NCI-H748 (cell line): ENCODE measurements at regions not wholly inside any gene's neighbourhood (a gene's known extent, or its start where the extent isn't known, plus 50 kb on each side); places are given as distances from the start of the nearest gene placed in this dataset.

Experiments used
- DNase-seq: peaks from one replicate; lab custom pipeline; 2025; ENCODE audit not compliant: unreplicated experiment; lab: John Stamatoyannopoulos, UW

GRCh38 chr6:6518631-6519427 lies 69.7 kb upstream of the LY86 start:
- peak; percentile 28 for DNase-seq

DNA sequence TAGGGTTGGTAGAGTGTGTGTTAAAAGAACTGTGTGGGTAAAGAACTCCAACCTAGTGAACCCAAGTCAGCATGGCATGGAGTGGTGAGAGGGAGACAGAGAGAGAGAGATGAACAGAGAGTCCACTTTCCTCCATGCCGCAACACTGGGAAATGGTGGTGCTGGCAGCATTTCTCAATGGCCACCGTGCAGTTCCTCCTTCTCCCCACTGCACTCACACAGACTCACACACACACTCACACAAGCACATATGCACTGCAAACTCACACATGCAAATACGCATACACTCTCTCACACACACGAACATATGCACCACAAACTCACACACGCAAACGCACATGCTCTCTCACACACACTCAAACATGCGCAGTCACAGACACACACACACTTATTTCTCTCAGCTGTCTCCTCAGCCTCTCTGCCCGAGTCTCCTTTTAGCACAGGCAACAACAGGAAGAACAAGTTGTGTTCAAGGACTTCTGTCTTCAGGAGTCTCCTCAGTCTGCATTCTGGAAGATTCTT lies 66.5 kb upstream of the LY86 start:
- no peak for DNase-seq

GRCh38 chr6:6522709-6523108 lies 65.8 kb upstream of the LY86 start:
- no peak for DNase-seq

DNA sequence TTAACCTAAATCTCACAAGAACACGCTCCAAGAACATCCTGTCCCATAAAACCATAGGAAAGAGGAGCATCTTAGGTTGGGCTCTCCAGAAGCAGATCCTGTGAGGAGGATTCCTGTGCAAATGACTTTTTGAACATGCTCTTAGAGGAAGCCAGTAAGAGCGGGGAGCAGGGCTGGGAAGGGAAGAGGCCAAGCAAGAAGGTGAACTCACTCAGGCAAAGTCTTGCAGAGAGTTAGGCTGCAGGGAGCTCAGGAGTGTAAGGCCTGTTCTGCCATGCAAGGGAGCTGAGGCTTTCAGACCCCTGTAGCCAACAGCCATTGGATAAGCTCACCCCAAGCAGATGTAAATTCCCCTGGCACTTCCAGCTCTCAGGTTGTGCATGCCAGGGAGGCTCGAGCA lies 63.6 kb upstream of the LY86 start:
- DNase-seq, result no peak

GRCh38 chr6:6525933-6526332 lies 62.6 kb upstream of the LY86 start:
- DNase-seq, result no peak

- no peak for DNase-seq
These were observed 59.2 kb upstream of the LY86 start for GRCh38 chr6:6529275-6529674.

- no peak for DNase-seq
These were observed 55.3 kb upstream of the LY86 start for GRCh38 chr6:6533176-6533575.

DNA sequence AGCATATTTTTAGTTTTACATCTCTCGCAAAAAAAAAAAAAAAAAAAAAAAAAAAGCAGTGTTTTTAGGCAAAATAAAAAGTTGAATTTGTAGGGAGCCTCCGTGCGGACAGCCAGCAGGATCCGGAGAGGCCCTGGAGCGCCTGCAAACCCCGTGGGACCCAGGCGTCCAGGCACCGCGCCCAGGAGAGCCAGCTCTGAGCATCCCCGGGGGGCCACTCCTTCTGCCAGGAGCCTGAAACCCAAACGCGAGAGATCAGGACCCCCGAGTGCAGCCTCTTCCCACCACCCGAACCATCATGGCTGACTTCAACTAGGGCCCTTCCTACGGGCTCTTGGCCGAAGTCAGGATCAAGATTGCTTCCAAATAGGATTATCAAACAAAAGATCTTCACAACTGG lies 54.1 kb upstream of the LY86 start:
- DNase-seq, result no peak

GRCh38 chr6:6537488-6538260 lies 50.8 kb upstream of the LY86 start:
- DNase-seq, result no peak

GRCh38 chr6:6538261-6538660 lies 50.3 kb upstream of the LY86 start:
- no peak for DNase-seq
